ENCODE measurements at regions not wholly inside any gene's neighbourhood (a gene's known extent, or its start where the extent isn't known, plus 50 kb on each side); places are given as distances from the start of the nearest gene placed in this dataset.
A peak's percentile ranks its signal among the peaks of the same experiment; 100 is the strongest.

- no peak overlapping the region for H3K9ac ChIP-seq (ENCODE audit: insufficient read depth in 1 of 2, low read depth in 2 of 2, low read length in 2 of 2)
- CTCF ChIA-PET (ENCODE audit: low intra/inter-chr PET ratio) = no interaction called here
- no peak overlapping the region for H3K4me2 ChIP-seq (ENCODE audit: insufficient read depth, low read length)
- peaks cover 0 to 3% of the 10 kb centered on the region in 2 experiments; a peak in 1 of 5 replicates for H3K4me1 ChIP-seq (replicated peaks in 1 of 2; ENCODE audit: control insufficient read depth in 2 of 2, insufficient read depth in 2 of 2, low read length in 2 of 2)
- FAIRE-seq = no peak
- ATAC-seq = peak; percentile 51; the same call in 2 of the 3 replicates
- H3K9me1 ChIP-seq (ENCODE audit: control insufficient read depth, insufficient read depth, low read length) = no peaks in the 10 kb centered on the region
- POLR2A ChIA-PET = interaction anchor here (1.2 to 1.4 kb wide), 2 partner anchors 9 to 12 kb away, joined by 3 to 6 read pairs; no protein-coding TSS in a partner anchor
- H2AFZ ChIP-seq (ENCODE audit: low read depth, low read length) = 0 out of 2 replicates have a peak overlapping the region, but pooled peaks have one; percentile 28
- no peak overlapping the region for H3K27ac ChIP-seq (ENCODE audit: extremely low read depth, low read depth, low read length)
- BruUV-seq (replicated peaks) = no TSS peak
- no peaks in the 10 kb centered on the region for H4K20me1 ChIP-seq (replicated peaks; ENCODE audit: control insufficient read depth, insufficient read depth, low read length)
- 8% methylated on average over 2 of the region's 2 CpGs for WGBS (ENCODE audit: insufficient coverage, low coverage, missing lambda C conversion rate)
- H3K9me3 ChIP-seq (replicated peaks; ENCODE audit: control insufficient read depth, insufficient read depth, low read depth, low read length) = no peaks in the 10 kb centered on the region
- H3K27me3 ChIP-seq (ENCODE audit: control insufficient read depth in 2 of 2, insufficient read depth in 2 of 2, low read length in 2 of 2) = no peaks in the 10 kb centered on the region
- in situ Hi-C loops (cut with MboI) (no loop called here), intact Hi-C loops (cut with micrococcal nuclease) (no loop called here)
- no peak for DNase-seq (ENCODE audit: extremely low read depth in 1 of 4, low spot score in 3 of 4)
- no peak overlapping the region for H3K4me3 ChIP-seq
- no peaks in the 10 kb centered on the region for H3K79me2 ChIP-seq (ENCODE audit: control insufficient read depth, insufficient read depth, low read length)
- no peaks in the 10 kb centered on the region for H3K36me3 ChIP-seq (ENCODE audit: control insufficient read depth, insufficient read depth, low read length)
- 0 out of 2 replicates have a peak, but pooled peaks have one; percentile 28 for TF ChIP-seq ETV1 (tag; conservative IDR thresholded peaks at IDR 0.05; ENCODE audit: low read depth)
- no peak for TF ChIP-seq ZNF384 (IDR thresholded peaks at IDR 0.05; ENCODE audit: low read depth, low read length)
- TF ChIP-seq HBP1 (CRISPR knock-in tag; IDR thresholded peaks at IDR 0.05) = no peak
- no peak for TF ChIP-seq KLF6 (CRISPR knock-in tag; IDR thresholded peaks at IDR 0.05; ENCODE audit: borderline replicate concordance)
- no peak for TF ChIP-seq ZNF830 (CRISPR knock-in tag; IDR thresholded peaks at IDR 0.05)
- TF ChIP-seq ZBTB5 (IDR thresholded peaks at IDR 0.05) = no peak
- TF ChIP-seq ETS2 (tag; IDR thresholded peaks at IDR 0.05; ENCODE audit: borderline replicate concordance, poor library complexity, severe bottlenecking) = no peak
- no peak for TF ChIP-seq SNIP1 (IDR thresholded peaks at IDR 0.05; ENCODE audit: low read depth)
- TF ChIP-seq YY1 (IDR thresholded peaks at IDR 0.05; ENCODE audit: borderline replicate concordance in 1 of 3, control insufficient read depth in 1 of 3, extremely low read depth in 1 of 3, insufficient read depth in 3 of 3, insufficient read length in 1 of 3, insufficient replicate concordance in 2 of 3, low read depth in 1 of 3, low read length in 2 of 3) = no peak
- TF ChIP-seq ZNF175 (CRISPR knock-in tag; IDR thresholded peaks at IDR 0.05; ENCODE audit: low read depth) = no peak
- TF ChIP-seq ZNF311 (CRISPR knock-in tag; IDR thresholded peaks at IDR 0.05) = no peak
- TF ChIP-seq ZNF324 (CRISPR knock-in tag; IDR thresholded peaks at IDR 0.05) = no peak
Measured at GRCh38 chr6:119653329-119653728, 303.8 kb upstream of the MAN1A1 start.
